HuH-7 (cell line): ENCODE measurements at regions not wholly inside any gene's neighbourhood (a gene's known extent, or its start where the extent isn't known, plus 50 kb on each side); places are given as distances from the start of the nearest gene placed in this dataset.
A peak's percentile ranks its signal among the peaks of the same experiment; 100 is the strongest.

Experiments
- DNase-seq: peaks from one replicate; pipeline ENCODE4 v3.0.0; 2011; ENCODE audit warnings: low spot score

DNA sequence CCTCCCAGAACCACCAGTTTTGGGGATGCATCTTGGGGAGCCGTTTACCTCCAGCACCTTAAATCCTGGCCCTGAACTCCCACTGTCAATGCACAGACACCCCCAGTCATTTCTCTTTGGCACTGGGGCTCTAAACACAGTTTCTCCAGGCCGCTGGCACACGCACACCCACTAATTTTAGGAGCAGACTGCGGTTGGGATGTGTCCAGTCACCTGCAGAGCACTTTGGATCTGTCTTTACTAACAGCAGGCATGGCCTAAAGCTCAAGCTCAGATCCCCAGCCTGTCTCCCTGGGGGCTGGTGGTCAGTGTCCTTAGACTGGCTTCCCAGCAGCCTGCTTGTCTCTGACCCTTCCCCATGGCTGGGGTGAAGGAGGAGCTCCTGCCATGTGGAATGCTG lies 49.9 kb downstream of the SYNE3 start:
- DNase-seq, result no peak

DNA sequence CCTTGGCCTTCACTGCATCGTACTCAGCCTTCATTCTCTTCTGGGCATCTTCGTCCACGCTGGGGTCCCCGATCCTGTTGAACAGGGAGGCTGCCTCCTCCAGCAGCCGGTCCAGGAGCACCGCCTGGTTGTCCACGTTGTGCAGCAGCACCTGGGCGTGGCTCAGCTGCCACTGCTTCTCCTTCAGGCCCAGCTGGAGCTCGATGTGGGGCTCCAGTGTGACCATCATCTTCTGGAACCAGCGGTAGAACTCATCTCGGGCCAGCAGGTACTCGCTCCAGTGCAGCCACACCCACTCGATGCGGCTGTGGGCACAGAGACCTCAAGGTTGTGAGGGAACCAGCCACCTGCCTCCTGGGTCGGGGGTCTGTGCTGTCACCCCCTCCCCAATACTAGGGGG lies 50.5 kb downstream of the SYNE3 start:
- no peak for DNase-seq

DNA sequence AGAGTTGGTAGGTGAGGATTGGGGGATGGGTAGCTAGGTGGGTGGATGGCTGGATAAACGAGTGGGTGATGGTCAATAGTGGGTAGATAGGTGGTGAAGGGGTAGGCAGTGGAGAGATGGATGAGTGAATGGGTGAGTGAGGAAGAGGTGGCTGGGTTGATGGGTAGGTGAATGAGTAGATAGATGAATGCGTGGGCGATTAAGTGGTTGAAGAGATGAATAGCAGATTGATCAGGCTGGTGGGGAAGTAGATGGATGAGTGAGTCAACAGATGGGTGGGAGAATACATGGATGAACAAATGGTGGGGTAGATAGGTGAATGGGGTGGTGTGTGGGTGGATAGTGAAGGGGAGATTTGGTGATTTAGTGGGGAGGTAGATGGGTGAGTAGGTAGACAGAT lies 51.1 kb downstream of the SYNE3 start:
- DNase-seq, result no peak

- no peak for DNase-seq
Observed at GRCh38 chr14:95464514-95464913, 51.9 kb downstream of the SYNE3 start.

DNA sequence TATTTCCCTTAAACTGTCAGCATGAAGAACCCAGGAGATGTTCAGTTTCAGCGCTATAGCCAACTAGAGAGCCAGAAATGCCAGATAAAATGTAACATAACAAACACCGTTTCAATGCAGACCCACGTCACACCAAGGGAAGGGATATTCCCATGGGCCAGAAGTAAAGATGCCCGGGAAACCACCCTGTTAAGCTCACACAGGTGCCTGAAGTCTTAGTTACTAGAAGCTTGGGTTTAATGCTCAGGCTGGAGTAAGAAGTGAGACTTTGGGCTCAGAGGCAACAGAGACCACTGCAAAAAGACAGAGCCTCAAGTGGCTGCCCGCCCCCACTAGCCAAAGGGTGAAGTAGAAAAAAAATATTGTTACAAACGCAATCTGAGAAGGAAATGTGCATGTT lies 52.3 kb downstream of the SYNE3 start:
- no peak for DNase-seq

- DNase-seq, result no peak
Observed at GRCh38 chr14:95463171-95463901, 53.1 kb downstream of the SYNE3 start.

DNA sequence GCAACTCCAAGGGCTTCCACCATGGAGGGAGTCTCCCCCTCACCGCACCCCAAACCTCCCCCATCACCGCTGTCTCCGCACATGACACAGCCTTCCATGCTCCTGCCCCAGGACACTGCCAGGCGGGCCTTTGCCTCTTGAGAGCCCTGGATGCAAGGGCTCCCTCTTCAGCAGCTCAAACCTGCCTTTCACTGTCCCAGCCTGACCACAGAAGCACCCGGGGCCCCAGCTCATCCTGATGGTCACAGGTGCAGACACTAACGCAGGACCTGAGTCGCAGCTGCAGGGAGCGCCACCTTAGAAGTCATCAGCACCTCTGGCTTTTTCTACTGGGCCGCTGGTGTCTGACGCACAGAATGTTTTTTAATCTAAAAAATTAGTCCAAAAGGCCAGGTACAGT lies 54.0 kb downstream of the SYNE3 start:
- DNase-seq, result no peak

GRCh38 chr14:95460647-95461478 lies 55.6 kb downstream of the SYNE3 start:
- DNase-seq, result no peak

DNA sequence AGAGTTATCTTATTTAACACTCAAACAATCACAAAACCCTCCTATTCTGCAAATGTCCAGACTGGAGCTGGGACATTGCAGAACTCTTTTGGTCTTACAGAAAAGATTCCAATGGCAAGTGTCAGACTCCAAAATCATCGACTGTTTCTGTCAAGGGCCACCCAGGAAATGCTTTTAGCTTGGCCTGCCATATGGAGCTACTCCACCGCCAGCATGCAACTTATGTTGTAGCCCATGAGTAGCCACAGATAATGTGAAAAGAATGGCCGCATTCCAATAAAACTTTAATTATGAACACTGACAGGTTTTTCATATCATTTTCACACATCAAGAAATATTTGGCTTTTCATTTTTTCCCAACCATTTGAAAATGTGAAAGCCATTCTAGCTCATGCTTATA lies 57.5 kb downstream of the SYNE3 start:
- DNase-seq, result no peak

DNA sequence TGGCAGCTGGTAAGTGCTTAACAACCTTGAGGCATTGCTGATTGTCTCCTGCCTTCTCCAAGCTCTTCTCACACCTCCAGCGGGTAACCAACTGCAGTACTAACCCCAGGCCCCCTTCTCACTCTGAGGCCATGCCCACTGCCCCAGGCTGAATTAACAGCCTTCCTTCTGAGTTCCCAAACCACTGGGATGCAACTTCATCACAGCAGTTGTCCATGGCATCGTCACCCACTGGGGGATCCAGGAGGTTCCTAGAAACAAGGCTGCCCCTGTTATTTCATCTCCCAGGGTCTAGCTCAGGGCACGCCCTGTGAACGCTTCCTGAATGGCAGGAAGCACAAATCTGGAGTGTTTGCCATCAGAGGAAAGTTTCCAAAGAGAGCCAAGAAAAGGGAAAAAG lies 58.0 kb downstream of the SYNE3 start:
- no peak for DNase-seq

DNA sequence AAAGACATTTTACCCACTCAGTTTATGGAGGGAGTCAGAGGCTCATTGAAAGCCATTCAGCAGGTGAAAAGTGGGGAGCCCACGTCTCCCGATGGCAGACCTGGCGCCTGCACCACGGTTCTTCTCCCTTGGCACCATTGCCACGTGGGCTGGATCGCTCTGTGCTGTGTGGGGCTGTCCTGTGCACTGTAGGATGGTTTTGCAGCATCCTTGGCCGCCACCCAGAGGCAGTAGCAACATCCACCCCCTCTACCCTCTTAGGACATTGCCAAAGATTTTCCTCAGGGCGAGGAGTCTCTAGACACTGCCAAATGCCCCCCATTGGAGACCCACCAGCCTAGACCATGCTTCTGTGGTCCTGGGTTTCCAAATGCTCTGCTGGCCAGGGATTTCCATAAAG lies 60.2 kb downstream of the SYNE3 start:
- no peak for DNase-seq

GRCh38 chr14:95455246-95455645 lies 61.2 kb downstream of the SYNE3 start:
- no peak for DNase-seq

DNA sequence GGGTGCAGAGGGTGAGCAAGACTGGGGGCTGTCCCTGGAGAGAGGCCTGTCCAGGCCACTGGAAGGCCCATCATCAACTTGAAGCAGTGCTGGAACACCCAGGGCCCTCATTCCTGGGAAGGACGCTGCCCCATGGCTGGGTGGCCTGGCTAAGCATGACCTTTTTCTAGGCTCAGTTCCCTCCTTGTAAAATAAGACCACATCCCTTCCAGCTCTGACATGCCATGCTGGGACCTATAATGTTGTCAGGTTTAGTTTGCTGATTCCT lies 62.8 kb downstream of the SYNE3 start:
- DNase-seq, result no peak

- DNase-seq, result no peak
Observed at GRCh38 chr14:95452893-95453712, 63.3 kb downstream of the SYNE3 start.

- peak; percentile 78 for DNase-seq
Observed at GRCh38 chr14:95452176-95452892, 64.1 kb downstream of the SYNE3 start.

DNA sequence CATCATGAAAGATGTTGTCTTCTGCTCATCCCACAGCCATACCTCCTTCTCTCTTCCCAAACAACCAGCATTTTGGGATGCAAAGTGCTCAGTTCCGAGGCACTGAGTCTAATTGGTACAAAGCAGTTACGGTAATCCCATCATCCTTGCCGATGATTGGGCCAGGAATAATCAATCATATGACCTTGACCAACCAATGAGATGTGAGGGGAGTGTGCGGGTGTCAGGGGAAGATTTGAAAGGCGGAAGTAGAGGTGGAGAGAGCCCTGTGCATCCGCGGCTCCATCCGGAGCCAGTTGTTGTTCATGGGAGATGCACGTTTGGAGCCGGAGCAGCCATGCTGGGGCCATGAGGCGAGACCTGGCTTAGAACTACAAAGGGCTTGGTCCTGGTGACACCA lies 67.3 kb downstream of the SYNE3 start:
- no peak for DNase-seq

- DNase-seq, result no peak
Observed at GRCh38 chr14:95446470-95446869, 70.0 kb downstream of the SYNE3 start.

GRCh38 chr14:95445676-95446075 lies 70.8 kb downstream of the SYNE3 start:
- DNase-seq, result no peak

GRCh38 chr14:95445161-95445560 lies 71.3 kb downstream of the SYNE3 start:
- DNase-seq, result no peak

DNA sequence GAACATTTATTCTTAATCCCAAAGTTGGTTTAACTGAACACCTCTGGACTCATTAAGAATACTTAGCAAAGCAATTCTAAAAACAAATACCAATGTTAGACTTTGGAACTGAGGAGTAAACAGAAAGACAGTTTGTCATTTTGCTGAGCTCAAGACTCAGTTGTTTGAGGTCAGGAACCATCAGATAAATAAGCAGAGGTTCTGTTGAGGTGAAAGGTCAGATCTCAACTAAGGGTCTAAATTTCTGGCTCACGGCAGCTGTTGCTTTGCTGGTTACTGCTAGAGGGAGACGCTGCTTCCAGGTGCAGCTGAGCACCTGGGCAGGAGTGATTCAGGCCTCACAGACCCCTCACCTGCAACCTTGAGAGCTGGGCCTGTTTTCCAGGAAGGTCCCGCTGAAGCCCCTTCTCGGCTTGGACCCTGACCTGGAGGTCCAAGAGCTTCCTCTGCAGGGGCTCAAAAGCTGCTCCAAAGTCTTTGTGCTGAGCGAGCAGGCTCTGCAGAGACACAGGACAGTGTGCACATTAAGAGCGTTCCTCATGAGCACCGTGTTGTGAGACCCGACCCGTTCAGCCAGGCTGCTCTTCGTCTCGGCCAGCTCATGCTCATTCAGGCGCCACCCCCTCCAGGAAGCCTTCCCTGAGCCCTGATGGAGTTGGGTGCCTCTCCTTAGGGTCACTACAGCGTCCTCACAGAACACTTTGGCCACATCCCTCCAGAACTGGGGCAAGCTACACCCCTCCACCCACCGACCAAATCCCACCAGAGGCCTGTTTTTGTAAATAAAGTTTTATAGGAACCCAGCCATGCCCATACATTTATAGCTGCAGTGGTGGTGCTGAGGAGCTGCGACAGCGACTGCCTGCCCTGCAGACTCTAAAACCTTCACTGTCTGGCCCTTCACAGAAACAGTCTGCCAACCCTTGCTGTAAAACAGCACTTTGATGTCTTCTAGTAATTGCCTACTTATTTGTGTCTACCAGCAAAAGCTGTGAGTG lies 72.0 kb downstream of the SYNE3 start:
- peak; percentile 85 for DNase-seq

- peak; percentile 93 for DNase-seq
Observed at GRCh38 chr14:95442633-95443021, 73.8 kb downstream of the SYNE3 start.
